ENCODE measurements at regions not wholly inside any gene's neighbourhood (a gene's known extent, or its start where the extent isn't known, plus 50 kb on each side); places are given as distances from the start of the nearest gene placed in this dataset.

DNA sequence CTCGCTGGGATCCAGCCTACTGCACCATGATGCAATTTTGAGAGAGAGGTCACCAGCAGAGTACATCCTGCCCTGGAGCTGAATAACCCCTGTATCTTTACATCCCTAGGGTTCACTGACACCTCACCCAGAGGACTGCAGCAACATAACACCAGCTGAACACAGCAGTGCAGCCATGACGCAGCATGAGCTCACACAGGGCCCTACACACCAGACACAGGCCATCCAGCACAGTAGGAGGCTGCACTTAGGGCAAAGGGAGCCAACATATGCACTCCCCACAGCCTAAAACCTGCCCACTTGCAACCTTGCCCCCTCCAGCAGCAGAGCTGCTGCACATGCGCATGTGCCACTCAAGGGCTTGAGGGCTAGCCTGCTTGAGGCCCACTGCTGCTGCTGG is 157.3 kb upstream of the SMARCA2 start:
- no peaks in the 10 kb centered on the region for H3K4me1 ChIP-seq (ENCODE audit: control insufficient read depth in 1 of 2, insufficient read depth in 2 of 2, low read length in 2 of 2)
- DNase-seq = no peak
- H3K9me3 ChIP-seq (replicated peaks in 1 of 2; ENCODE audit: control insufficient read depth in 1 of 2, insufficient read depth in 1 of 2, low read length in 2 of 2) = peaks cover 0 to 5% of the 10 kb centered on the region in 2 donors

DNA sequence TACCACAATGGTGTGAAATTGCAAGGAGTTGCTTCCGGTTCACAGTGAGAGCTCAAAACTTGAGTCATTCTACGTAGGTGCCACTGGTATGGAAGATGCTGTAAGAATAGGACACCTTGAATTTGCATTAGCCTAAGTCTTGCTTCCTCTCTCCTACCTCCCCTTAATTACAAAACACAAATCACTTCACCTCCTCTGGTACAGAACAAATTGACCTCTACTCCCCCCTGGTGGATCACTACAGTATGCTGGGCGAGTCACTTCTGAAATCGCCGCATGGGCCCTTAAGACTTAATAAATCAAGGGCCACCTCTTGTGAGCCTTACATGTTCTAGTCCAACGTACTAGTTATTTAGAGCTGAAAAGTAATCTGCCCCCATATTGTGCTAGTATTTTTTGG is 145.3 kb upstream of the SMARCA2 start:
- Mint-ChIP-seq H3K36me3 (no peaks in the 10 kb centered on the region), H3K27me3 (ENCODE audit: low read depth in 3 of 3) (peaks cover 0 to 3% (median 2%) of the 10 kb centered on the region in 3 donors), H3K4me3 (no peak overlapping the region), H3K9me3 (peaks cover 0 to under 1% (median 0%) of the 10 kb centered on the region in 7 donors), H3K27ac (no peak overlapping the region), H3K4me1 (no peaks in the 10 kb centered on the region)
- WGBS (ENCODE audit: insufficient coverage) = no CpG with 5 or more reads among the region's 6 CpGs
- Histone ChIP-seq H4K20me1 (ENCODE audit: insufficient read depth, low read length) (no peaks in the 10 kb centered on the region), H3K4me2 (replicated peaks; ENCODE audit: extremely low read depth, low read length, poor library complexity, severe bottlenecking) (no peak overlapping the region), H3K4me3 (replicated peaks in 1 of 3; ENCODE audit: low read depth in 2 of 3, low read length in 3 of 3) (no peak overlapping the region), H3K36me3 (replicated peaks in 1 of 2; ENCODE audit: control insufficient read depth in 1 of 2, insufficient read depth in 2 of 2, low read length in 2 of 2) (no peaks in the 10 kb centered on the region), H3K4me1 (ENCODE audit: control insufficient read depth in 1 of 2, insufficient read depth in 2 of 2, low read length in 2 of 2) (no peaks in the 10 kb centered on the region), H3K27ac (ENCODE audit: low read depth in 1 of 2, low read length in 2 of 2) (no peak overlapping the region), H3K79me2 (ENCODE audit: insufficient read depth, low read length) (no peaks in the 10 kb centered on the region), H3K9ac (ENCODE audit: insufficient read depth, low read length, poor library complexity, severe bottlenecking) (no peak overlapping the region), H2AFZ (ENCODE audit: insufficient read depth, low read depth, low read length, poor library complexity, severe bottlenecking) (no peak overlapping the region), H3K27me3 (ENCODE audit: control insufficient read depth in 2 of 2, insufficient read depth in 2 of 2, low read length in 2 of 2) (no peaks in the 10 kb centered on the region), H3K9me3 (replicated peaks in 1 of 2; ENCODE audit: control insufficient read depth in 1 of 2, insufficient read depth in 1 of 2, low read length in 2 of 2) (no peaks in the 10 kb centered on the region)
- DNase-seq = no peak
- TF ChIP-seq, protein P1, sequence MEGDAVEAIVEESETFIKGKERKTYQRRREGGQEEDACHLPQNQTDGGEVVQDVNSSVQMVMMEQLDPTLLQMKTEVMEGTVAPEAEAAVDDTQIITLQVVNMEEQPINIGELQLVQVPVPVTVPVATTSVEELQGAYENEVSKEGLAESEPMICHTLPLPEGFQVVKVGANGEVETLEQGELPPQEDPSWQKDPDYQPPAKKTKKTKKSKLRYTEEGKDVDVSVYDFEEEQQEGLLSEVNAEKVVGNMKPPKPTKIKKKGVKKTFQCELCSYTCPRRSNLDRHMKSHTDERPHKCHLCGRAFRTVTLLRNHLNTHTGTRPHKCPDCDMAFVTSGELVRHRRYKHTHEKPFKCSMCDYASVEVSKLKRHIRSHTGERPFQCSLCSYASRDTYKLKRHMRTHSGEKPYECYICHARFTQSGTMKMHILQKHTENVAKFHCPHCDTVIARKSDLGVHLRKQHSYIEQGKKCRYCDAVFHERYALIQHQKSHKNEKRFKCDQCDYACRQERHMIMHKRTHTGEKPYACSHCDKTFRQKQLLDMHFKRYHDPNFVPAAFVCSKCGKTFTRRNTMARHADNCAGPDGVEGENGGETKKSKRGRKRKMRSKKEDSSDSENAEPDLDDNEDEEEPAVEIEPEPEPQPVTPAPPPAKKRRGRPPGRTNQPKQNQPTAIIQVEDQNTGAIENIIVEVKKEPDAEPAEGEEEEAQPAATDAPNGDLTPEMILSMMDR (IDR thresholded peaks at IDR 0.05) = peak; percentile 33
- intact Hi-C loops (cut with micrococcal nuclease) = no loop called here

More for the DNA sequence above, 157.3 kb upstream of the SMARCA2 start:
- H3K4me1 Mint-ChIP-seq = no peaks in the 10 kb centered on the region
- H3K27ac Mint-ChIP-seq = no peak overlapping the region
- H3K4me3 Mint-ChIP-seq = no peak overlapping the region
- no peaks in the 10 kb centered on the region for H3K79me2 ChIP-seq (ENCODE audit: insufficient read depth, low read length)
- peaks cover 2 to 23% (median 12%) of the 10 kb centered on the region in 7 donors for H3K9me3 Mint-ChIP-seq
- H3K9ac ChIP-seq (ENCODE audit: insufficient read depth, low read length, poor library complexity, severe bottlenecking) = no peak overlapping the region
- H3K36me3 Mint-ChIP-seq = no peaks in the 10 kb centered on the region
- WGBS (ENCODE audit: insufficient coverage) = 97% methylated on average over 3 of the region's 3 CpGs
- TF ChIP-seq, protein P1 (IDR thresholded peaks at IDR 0.05) = no peak
- H3K4me2 ChIP-seq (replicated peaks; ENCODE audit: extremely low read depth, low read length, poor library complexity, severe bottlenecking) = no peak overlapping the region
- no peaks in the 10 kb centered on the region for H3K27me3 ChIP-seq (ENCODE audit: control insufficient read depth in 2 of 2, insufficient read depth in 2 of 2, low read length in 2 of 2)
- intact Hi-C loops (cut with micrococcal nuclease) = no loop called here
- no peak overlapping the region for H3K27ac ChIP-seq (ENCODE audit: low read depth in 1 of 2, low read length in 2 of 2)
- H4K20me1 ChIP-seq (ENCODE audit: insufficient read depth, low read length) = no peaks in the 10 kb centered on the region
- no peak overlapping the region for H2AFZ ChIP-seq (ENCODE audit: insufficient read depth, low read depth, low read length, poor library complexity, severe bottlenecking)
- no peak overlapping the region for H3K4me3 ChIP-seq (replicated peaks in 1 of 3; ENCODE audit: low read depth in 2 of 3, low read length in 3 of 3)
- peaks cover 0 to 2% (median 0%) of the 10 kb centered on the region in 3 donors for H3K27me3 Mint-ChIP-seq (ENCODE audit: low read depth in 3 of 3)
- H3K36me3 ChIP-seq (replicated peaks in 1 of 2; ENCODE audit: control insufficient read depth in 1 of 2, insufficient read depth in 2 of 2, low read length in 2 of 2) = no peaks in the 10 kb centered on the region

Data from CD14-positive monocyte (primary cell).